NCI-H526 treated with DMSO at 0.1 percent for 48 hours (cell line): ENCODE measurements at regions not wholly inside any gene's neighbourhood (a gene's known extent, or its start where the extent isn't known, plus 50 kb on each side); places are given as distances from the start of the nearest gene placed in this dataset.
"Not testable (repeated sequence)": the region's sequence is repeated elsewhere in the genome, so short reads cannot be mapped to it uniquely, and the experiment has no call there.

Experiments used
- DNase-seq: peaks from one replicate; lab custom pipeline; 2025; lab: John Stamatoyannopoulos, UW

GRCh38 chr6:137655291-137655690 is 161.1 kb upstream of the OLIG3 start:
- DNase-seq: no peak

- no peak for DNase-seq
Measured at GRCh38 chr6:137656735-137657134, 162.5 kb upstream of the OLIG3 start.

GRCh38 chr6:137657351-137657911 is 163.2 kb upstream of the OLIG3 start:
- DNase-seq: no peak

GRCh38 chr6:137658287-137658686 is 164.1 kb upstream of the OLIG3 start:
- DNase-seq: no peak

- no peak for DNase-seq
Measured at GRCh38 chr6:137659871-137660270, 165.7 kb upstream of the OLIG3 start.

- DNase-seq: no peak
Measured at GRCh38 chr6:137660296-137660731, 166.1 kb upstream of the OLIG3 start.

GRCh38 chr6:137661601-137662000 is 167.4 kb upstream of the OLIG3 start:
- DNase-seq: no peak

- no peak for DNase-seq
Measured at GRCh38 chr6:137664183-137664582, 170.0 kb upstream of the OLIG3 start.

- no peak for DNase-seq
Measured at GRCh38 chr6:137665342-137665934, 171.2 kb upstream of the OLIG3 start.

GRCh38 chr6:137666202-137666774 is 172.1 kb upstream of the OLIG3 start:
- DNase-seq: no peak

- DNase-seq: no peak
Measured at GRCh38 chr6:137673603-137674002, 179.4 kb upstream of the OLIG3 start.

GRCh38 chr6:137676888-137677287 is 182.7 kb upstream of the OLIG3 start:
- no peak for DNase-seq

GRCh38 chr6:137677709-137678108 is 183.5 kb upstream of the OLIG3 start:
- DNase-seq: no peak

- DNase-seq: no peak
Measured at GRCh38 chr6:137678451-137678850, 184.3 kb upstream of the OLIG3 start.

GRCh38 chr6:137680705-137681346 is 186.2 kb upstream of the TNFAIP3 start:
- DNase-seq: no peak

GRCh38 chr6:137681445-137682009 is 185.5 kb upstream of the TNFAIP3 start:
- DNase-seq: no peak

GRCh38 chr6:137682658-137683057 is 184.4 kb upstream of the TNFAIP3 start:
- DNase-seq: not testable (repeated sequence)

GRCh38 chr6:137683916-137684315 is 183.1 kb upstream of the TNFAIP3 start:
- no peak for DNase-seq

GRCh38 chr6:137685798-137686375 is 181.2 kb upstream of the TNFAIP3 start:
- DNase-seq: no peak

GRCh38 chr6:137687818-137688217 is 179.2 kb upstream of the TNFAIP3 start:
- DNase-seq: no peak

- DNase-seq: no peak
Measured at GRCh38 chr6:137688230-137688971, 178.7 kb upstream of the TNFAIP3 start.

- DNase-seq: no peak
Measured at GRCh38 chr6:137689377-137689776, 177.7 kb upstream of the TNFAIP3 start.
